GM21619 (cell line): ENCODE measurements at regions not wholly inside any gene's neighbourhood (a gene's known extent, or its start where the extent isn't known, plus 50 kb on each side); places are given as distances from the start of the nearest gene placed in this dataset.

Source experiments
- ATAC-seq: cut with Tn5 transposase; IDR thresholded peaks from one replicate; pipeline ENCODE4 v1.9.1; 2021; ENCODE audit not compliant: unreplicated experiment

DNA sequence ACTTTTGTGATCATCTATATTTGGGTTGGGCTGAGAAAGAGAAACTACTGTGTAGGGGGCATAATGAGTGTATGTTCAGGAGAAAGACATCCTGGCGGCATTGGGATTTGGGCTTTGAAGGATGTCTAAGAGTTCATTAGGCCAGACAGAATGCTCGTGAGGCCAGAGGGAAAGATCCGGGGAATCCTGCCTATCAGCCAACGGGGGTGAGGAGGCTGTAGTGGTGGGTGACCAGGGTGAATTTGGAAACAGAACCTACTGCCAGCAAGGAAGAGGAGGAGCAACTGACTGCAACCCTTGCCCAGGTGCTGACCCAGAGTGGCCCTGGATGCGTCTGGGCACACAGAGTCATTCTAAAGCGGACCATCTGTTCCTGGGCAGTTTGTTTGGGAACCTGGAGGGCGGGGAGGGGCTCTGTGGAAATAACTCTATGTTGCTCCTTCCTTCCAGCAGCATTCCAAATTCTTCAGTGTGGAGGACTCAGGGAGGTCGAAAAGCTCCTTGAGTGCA, 56.9 kb upstream of the ECE1 start:
- ATAC-seq, result no peak

- no peak for ATAC-seq
Observed at GRCh38 chr1:21346365-21347071, 56.3 kb upstream of the ECE1 start.

DNA sequence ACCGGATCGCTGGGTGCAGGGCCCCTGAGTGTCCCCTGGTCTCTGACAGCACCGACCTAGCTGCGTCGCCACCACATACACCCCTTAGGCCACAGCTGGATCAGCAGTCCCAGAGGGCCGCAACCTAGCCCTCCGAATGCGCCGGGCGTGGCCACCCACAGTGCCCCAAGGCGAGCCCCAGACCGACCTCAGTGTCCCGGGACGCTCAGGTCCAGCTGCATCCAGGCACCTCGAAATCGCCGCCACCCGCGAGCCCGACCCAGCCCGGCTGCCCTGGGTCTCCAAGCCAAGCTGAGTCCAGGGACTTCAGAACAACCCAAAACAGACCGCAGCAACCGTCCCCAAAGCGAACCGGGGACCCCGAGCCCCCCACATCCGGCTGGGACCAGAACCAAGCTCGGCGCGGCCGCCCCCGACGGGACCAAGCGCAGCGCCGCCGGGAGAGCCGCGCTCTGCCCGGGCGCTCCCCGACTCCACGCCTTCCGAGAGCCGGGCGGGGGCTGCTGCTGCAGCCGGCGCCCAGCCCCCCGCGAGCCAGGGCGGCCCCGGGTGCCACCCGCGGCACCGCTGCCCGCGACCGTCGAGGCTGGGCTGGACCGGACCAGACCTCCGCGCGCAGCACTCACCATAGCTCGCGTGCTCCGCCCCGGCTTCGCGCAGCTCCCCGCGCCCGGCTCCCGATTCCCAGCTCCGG, 54.6 kb upstream of the ECE1 start:
- peak; percentile 22 for ATAC-seq

- no peak for ATAC-seq
Observed at GRCh38 chr1:21344098-21344749, 54.0 kb upstream of the ECE1 start.

DNA sequence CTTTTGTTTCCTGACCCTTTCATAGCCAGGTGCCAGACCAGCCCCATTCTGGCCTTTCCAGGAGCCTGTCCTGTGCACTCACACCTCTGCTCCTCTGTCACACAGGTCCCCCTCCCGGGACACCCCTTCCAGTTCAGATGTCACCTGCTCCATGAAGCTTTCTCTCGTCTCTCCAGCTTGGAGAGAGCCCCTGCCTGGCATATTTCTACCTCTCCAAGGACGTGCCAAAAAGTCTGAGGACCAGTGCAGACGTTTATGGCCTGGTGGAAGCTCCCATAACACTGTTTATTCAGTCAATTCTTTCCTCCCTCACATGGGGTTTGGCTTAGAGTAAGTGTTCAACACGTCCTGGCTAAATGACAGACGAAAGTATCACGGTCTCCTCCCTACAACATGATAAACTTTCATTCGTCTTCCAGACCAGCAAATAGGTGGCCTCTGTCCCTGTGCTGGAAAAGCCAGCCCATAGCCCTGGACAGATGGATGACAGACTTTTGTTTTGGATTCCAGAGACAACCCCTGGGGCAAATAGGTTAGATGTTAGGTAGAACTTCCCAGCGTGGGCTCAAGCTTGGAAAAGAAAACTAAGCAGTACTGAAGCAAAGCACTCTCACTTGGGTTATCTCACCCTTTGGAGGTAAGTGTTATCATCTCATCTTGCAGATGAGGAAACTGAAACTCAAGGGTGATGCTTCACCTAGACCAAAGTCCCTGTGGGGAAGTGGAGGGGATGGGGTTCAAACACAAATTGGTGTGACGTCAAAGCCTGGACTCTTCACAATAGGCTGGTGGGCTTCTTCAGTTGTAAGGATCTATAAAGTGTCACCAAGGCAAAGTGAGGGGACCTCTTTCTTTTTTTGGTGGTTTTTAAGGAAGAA, 52.9 kb upstream of the ECE1 start:
- ATAC-seq, result no peak

DNA sequence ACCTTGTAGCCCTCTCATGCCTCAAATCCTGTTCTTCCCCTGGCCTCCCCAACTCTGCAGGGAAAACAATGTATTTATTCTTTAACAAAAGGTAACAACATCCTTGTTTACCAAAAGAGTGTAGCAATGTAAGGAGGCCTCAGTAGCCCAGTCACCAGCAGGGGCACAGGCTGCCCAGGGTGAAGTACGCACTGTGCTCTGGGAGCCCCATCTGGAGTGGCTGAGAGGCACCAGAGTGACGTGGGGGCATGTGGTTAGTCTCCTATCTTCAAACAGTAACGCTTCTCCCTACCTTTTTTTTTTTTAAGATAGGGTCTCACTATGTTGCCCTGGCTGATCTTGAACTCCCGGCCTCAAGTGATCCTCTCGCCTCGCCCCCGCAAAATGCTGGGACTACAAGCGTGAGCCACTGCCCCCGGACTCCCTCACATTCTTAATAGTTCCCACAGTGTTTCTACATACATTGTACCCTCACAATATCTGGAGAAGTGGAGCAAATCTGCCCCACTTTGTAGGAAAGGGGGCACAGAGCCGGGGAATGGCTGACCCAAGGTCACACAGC, 51.3 kb upstream of the ECE1 start:
- no peak for ATAC-seq

DNA sequence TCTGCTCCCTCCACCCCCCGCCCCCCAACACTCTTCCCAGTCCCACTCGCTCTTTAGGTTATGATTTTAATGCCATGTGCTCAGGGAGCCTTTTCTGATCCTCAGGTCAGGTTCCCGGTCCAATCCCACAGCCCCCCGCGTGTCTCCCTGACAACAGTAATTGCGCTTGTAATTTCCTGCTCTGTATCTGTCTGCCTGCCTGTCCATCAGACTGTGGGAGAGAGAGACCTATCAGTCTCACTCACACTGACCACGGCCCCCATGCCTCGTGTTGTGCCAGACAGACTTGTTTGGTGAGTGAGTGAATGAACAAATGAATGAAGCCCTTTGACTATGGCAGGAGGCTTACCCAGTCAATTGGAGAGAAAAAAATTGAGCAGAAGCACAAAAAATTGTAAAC, 50.8 kb upstream of the ECE1 start:
- no peak for ATAC-seq

GRCh38 chr1:21340230-21340945, 50.1 kb upstream of the ECE1 start:
- no peak for ATAC-seq
